Neural progenitor cell (in vitro differentiated cells): ENCODE measurements at regions not wholly inside any gene's neighbourhood (a gene's known extent, or its start where the extent isn't known, plus 50 kb on each side); places are given as distances from the start of the nearest gene placed in this dataset.

ENCODE experiments used
- EZH2 ChIP-seq: fragments of 200-600 bp; sonication (generic); IDR thresholded peaks from 2 replicates; pipeline ENCODE4 v1.6.1; 2017; ENCODE audit warnings: antibody characterized with exemption, mild to moderate bottlenecking, moderate library complexity
- EZH2phosphoT487 ChIP-seq: fragments of 200-600 bp; sonication (generic); IDR thresholded peaks from 2 replicates; pipeline ENCODE4 v1.6.1; 2017; ENCODE audit warnings: antibody characterized with exemption
- TF ChIP-seq, protein P1 (sequence below): fragments of 200-600 bp; sonication (generic); IDR thresholded peaks from 2 replicates; pipeline ENCODE4 v1.5.1; 2017; ENCODE audit warnings: antibody characterized with exemption, mild to moderate bottlenecking

DNA sequence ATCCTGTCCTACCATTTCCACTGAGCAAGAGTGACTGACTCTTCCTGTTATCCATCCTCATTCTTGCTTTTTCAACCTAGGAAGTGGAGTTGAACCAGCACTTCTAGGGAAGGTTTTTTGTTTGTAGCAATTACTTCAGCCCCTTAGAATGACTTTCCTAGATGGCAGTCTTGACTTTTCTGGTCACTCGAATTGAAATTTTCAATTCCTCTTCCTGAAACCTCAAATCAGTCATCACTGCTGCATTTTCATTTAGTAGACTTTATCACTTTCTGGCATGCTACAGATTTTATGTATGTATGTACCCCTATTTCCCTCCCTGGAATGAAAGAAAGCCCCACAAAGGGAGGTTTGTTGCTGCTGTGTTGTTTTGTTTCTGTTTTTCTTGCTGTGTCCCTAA is 915.9 kb downstream of the PCDH17 start:
- TF ChIP-seq, protein P1, sequence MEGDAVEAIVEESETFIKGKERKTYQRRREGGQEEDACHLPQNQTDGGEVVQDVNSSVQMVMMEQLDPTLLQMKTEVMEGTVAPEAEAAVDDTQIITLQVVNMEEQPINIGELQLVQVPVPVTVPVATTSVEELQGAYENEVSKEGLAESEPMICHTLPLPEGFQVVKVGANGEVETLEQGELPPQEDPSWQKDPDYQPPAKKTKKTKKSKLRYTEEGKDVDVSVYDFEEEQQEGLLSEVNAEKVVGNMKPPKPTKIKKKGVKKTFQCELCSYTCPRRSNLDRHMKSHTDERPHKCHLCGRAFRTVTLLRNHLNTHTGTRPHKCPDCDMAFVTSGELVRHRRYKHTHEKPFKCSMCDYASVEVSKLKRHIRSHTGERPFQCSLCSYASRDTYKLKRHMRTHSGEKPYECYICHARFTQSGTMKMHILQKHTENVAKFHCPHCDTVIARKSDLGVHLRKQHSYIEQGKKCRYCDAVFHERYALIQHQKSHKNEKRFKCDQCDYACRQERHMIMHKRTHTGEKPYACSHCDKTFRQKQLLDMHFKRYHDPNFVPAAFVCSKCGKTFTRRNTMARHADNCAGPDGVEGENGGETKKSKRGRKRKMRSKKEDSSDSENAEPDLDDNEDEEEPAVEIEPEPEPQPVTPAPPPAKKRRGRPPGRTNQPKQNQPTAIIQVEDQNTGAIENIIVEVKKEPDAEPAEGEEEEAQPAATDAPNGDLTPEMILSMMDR = no peak
- TF ChIP-seq EZH2 (no peak), EZH2phosphoT487 (no peak)
